ENCODE measurements at regions not wholly inside any gene's neighbourhood (a gene's known extent, or its start where the extent isn't known, plus 50 kb on each side); places are given as distances from the start of the nearest gene placed in this dataset.

DNA sequence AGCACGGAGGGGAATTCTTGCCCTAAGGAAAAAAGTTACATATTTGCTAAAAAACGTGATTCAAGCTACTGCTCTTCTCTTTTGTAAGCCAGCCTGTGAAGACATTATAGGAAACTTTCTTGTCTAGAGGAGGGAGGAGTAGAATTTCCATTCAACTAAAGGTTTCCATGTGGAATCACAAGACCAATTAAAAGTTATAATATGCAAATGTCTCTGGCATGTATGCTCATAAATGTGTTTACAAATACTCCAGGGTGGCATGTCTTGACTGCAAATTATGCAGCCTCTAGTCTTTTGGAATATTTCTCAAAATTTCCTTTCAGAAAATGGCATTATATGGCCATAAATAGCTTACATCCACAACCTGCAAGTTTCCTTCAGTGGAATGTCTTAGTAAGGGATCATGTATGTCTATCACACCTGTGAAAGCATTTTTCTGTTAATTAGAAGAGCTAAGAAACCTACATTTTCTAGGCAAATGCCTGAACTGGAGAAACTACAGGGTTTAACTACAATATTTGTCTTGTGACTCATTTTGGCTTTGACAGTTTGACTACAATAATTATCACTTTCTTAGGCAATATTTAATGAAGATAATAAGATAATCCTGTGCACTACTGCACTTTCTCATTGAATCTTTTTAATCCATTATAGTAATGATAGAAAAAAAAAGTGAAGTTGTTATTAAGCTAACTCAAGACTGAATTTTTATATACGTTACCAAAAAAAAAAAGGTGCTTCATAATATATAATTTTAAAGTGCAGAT lies 111.1 kb upstream of the C10orf90 start:
- no peak for DNase-seq (ENCODE audit: low read depth in 2 of 3, low spot score in 2 of 3)

GRCh38 chr10:126783806-126784557 lies 113.5 kb upstream of the C10orf90 start:
- DNase-seq (ENCODE audit: low read depth in 2 of 3, low spot score in 2 of 3): no peak

- no peak for DNase-seq (ENCODE audit: low read depth in 2 of 3, low spot score in 2 of 3)
These were observed 116.7 kb upstream of the C10orf90 start for GRCh38 chr10:126787201-126787600.

- DNase-seq (ENCODE audit: low read depth in 2 of 3, low spot score in 2 of 3): no peak
These were observed 109.9 kb upstream of the DOCK1 start for GRCh38 chr10:126795318-126795717.

GRCh38 chr10:126798649-126799048 lies 106.6 kb upstream of the DOCK1 start:
- DNase-seq (ENCODE audit: low read depth in 2 of 3, low spot score in 2 of 3): no peak

- DNase-seq (ENCODE audit: low read depth in 2 of 3, low spot score in 2 of 3): no peak
These were observed 101.8 kb upstream of the DOCK1 start for GRCh38 chr10:126803394-126803793.

- DNase-seq (ENCODE audit: low read depth in 2 of 3, low spot score in 2 of 3): no peak
These were observed 100.8 kb upstream of the DOCK1 start for GRCh38 chr10:126804396-126804795.

- DNase-seq (ENCODE audit: low read depth in 2 of 3, low spot score in 2 of 3): no peak
These were observed 98.7 kb upstream of the DOCK1 start for GRCh38 chr10:126806498-126806897.

GRCh38 chr10:126806991-126807702 lies 98.1 kb upstream of the DOCK1 start:
- DNase-seq (ENCODE audit: low read depth in 2 of 3, low spot score in 2 of 3): no peak

DNA sequence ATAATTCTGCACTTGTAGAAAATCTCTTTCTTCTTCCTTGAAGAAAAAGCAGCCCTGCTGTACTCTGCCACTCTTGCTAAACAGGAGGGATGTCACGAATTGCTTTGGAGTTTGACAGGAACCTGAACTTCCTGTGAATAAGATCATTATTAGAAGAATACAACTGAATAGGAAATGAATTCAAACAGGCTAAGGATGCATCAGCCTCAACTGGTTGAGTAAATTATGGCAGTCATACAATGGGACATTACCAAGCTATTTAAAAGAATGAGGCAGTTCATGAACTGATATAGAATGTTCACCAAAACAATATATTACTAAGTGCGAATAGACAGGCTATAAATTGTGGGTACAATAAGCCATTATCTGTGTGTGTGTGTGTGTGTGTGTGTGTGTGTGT lies 97.1 kb upstream of the DOCK1 start:
- DNase-seq (ENCODE audit: low read depth in 2 of 3, low spot score in 2 of 3): no peak

GRCh38 chr10:126813432-126813831 lies 91.8 kb upstream of the DOCK1 start:
- no peak for DNase-seq (ENCODE audit: low read depth in 2 of 3, low spot score in 2 of 3)

DNA sequence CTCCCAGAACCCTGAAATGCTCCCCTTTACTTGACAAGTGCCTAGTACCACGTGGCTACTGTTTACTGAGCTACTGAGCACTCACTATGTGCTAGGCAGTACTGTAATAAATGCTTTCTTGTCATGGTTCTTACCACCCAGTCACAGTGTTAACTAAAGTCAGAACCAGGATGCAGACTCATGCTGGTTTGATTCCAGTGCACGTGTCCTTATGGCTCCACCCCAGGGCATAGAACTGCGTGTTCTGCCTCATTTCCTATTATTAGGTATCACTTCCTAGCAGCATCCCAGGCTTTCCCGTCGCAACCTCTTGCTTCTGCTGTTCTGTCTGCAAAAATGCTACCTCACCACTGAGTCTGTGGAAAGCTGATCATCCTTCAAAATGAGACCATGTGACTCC lies 71.7 kb upstream of the DOCK1 start:
- no peak for DNase-seq (ENCODE audit: low read depth in 2 of 3, low spot score in 2 of 3)

- DNase-seq (ENCODE audit: low read depth in 2 of 3, low spot score in 2 of 3): no peak
These were observed 69.2 kb upstream of the DOCK1 start for GRCh38 chr10:126836009-126836408.

DNA sequence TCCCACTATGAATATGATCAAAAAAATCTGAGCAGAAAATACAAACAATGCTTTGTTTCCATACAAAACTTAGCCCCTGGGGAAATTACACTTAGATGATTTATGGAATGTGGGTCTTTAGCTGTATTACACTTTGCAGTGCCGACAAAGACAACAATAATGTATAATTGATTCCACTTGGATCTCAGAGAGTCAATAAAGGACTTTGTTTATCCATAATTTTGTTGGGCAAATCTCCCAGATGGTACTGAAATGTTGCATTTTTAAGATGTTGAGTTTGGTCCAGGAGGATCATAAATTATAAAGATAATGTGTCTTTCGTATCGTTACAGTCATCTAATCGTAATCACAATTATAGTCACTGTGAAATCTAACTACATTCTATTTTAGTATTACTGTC lies 66.9 kb upstream of the DOCK1 start:
- no peak for DNase-seq (ENCODE audit: low read depth in 2 of 3, low spot score in 2 of 3)

GRCh38 chr10:126839094-126839761 lies 66.0 kb upstream of the DOCK1 start:
- DNase-seq (ENCODE audit: low read depth in 2 of 3, low spot score in 2 of 3): no peak

- DNase-seq (ENCODE audit: low read depth in 2 of 3, low spot score in 2 of 3): no peak
These were observed 64.6 kb upstream of the DOCK1 start for GRCh38 chr10:126840576-126841135.

DNA sequence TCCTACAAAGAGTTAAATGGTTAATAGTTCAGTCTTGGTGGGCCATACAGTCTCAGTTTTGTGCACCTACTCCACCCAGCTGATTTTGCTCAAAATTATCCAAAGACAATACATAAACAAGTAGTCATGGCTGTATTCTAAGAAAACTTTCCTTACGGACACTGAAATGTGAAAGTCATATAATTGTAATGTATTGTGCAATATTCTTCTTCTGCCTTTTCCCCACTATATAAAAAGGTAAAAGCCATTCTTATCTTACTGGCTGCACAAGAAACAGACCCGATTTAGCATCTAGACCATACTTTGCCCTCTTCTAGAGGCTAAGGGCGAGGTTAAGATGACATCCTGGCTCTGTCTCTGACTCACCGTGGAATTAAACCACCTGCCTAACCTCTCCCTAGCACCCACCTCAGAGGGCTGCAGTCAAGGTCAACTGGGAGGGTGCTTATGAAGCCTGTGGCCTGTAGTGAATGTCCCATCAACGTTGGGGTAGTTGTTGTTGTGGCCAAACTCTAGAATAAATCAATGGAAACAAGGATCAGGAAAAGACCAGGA lies 63.8 kb upstream of the DOCK1 start:
- no peak for DNase-seq (ENCODE audit: low read depth in 2 of 3, low spot score in 2 of 3)

DNA sequence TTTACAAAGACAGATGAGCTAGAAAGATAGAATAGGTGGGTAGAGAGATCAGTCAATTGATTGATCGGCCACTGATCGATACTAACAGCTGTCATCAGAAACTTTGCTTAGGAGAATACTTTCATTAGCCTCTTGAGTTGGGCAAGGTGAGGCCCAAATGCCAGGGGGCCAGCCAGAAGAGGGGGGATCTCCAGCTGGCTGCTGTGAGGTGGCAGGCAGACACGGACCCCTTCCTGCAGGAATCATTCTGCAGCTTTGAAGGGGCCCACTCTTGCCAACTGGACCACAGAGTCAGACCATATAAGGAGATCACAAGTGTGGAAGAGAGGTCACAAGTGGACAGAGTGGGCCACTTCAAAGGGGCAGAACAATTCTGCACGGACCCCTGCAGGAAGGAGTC lies 62.9 kb upstream of the DOCK1 start:
- DNase-seq (ENCODE audit: low read depth in 2 of 3, low spot score in 2 of 3): no peak

DNA sequence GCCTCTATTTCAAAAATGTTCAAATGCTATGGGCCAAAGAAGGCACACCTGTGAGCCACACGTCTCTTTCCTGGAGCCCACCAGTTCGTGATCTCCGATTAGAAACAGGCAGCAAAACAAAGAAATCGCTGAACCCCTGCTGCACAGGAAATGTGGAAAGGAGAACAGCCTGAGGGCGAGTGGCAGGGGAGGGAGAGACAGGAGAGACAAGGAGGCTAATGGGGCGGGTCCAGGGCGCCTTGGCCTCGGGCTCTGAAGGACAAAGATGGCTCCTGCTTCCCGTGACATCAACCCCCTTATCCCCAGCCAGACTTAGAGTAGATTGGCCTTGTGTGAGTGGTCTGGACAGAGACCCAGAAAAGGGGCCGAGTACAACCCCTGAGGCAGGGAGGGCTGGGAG lies 62.4 kb upstream of the DOCK1 start:
- DNase-seq (ENCODE audit: low read depth in 2 of 3, low spot score in 2 of 3): no peak

- no peak for DNase-seq (ENCODE audit: low read depth in 2 of 3, low spot score in 2 of 3)
These were observed 61.8 kb upstream of the DOCK1 start for GRCh38 chr10:126843299-126843934.
